HG03196 (cell line): ENCODE measurements at regions not wholly inside any gene's neighbourhood (a gene's known extent, or its start where the extent isn't known, plus 50 kb on each side); places are given as distances from the start of the nearest gene placed in this dataset.
"Not testable (repeated sequence)": the region's sequence is repeated elsewhere in the genome, so short reads cannot be mapped to it uniquely, and the experiment has no call there.

ENCODE experiments used
- ATAC-seq: cut with Tn5 transposase; IDR thresholded peaks from one replicate; pipeline ENCODE4 v1.9.1; 2021; ENCODE audit not compliant: unreplicated experiment

DNA sequence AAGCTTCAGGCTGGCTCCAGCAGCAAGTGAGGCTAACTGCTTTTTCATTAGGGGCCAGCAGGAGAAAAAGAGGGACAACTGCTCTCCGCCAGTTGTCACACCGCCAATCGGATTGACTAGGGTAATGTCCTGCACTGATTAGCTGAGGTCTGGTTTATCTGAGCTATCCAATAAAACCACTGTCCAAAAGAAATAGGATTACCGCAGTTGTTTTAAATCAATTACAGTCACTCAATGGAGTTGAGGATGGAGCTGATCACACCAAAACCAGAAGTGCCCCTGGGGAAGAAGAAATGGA lies 351.4 kb upstream of the NPVF start:
- ATAC-seq: no peak

DNA sequence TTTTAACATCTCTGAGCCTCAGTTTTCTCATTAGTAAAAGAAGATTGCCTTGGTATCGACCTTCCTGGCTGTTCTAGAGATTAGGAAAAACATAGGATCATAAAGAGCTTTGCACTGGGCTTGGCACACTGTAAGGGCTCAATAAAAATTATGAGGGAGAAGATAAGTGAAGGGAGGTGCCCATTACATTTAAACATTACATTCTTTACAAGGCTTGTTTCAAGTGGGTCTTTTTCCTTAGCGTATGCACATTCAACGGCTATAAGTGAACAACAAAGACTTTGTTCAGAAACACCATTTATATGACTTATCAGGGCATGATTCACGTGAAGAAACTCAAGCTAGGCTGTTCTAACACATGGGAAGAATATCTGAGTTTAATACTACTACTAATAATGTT lies 351.9 kb upstream of the NPVF start:
- ATAC-seq: no peak

DNA sequence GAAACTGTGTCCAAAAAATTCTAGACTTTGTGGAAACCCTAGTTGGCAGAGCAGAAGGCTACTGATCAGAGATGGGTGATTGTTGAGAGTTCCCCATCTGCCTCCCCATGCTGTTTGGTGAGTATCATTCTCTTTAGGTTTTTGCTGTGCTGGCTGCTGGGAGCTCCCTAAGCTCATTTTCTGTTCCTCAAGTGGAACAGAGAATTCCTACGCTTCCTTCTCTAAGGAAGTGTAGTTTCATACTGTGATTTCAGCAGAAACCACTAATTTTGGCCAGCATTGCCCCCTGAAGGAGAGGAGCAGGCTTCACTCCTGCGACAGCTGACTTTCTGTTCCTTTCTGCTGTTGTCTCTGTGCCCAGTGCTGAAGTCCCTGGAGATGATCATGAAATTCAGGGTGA lies 355.3 kb upstream of the NPVF start:
- no peak for ATAC-seq

DNA sequence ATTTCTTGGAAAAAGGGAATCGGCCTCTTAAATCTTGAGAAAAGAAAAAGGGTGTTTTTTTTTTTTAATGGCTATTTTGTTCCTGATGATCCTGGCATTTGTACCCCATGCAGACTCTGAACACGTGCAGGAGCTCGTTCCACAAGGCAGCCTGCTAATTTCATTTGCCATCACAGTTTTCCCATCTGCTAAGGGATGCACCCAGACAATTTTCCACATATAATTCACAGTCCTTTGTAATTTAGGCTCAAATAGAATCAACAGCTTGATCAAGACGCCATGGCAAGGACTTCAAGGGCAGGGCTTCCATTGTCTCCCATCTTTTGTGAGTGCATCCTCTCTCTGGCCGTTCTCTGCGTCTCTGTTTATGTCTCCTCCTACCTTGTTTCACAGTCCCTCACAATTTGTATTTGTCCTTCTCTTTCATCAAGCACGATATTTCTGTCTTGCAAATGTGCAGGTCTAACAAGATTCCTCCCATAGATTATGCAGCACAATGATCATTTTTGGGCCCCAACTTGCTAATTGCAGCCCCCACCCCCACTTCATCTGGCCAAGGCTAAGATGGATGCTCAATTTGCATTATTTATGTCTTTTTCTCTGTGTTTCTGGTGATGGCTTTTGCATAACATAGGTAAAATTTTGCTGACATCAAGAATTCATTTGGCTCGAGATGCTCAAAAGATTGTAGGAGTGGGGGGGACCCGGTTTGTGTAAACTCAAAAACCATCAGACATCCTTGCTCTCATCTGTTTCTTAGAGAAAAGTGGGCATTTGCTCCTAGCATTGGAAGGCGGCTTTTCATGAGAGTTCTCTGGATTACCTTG lies 356.0 kb upstream of the NPVF start:
- ATAC-seq: no peak

DNA sequence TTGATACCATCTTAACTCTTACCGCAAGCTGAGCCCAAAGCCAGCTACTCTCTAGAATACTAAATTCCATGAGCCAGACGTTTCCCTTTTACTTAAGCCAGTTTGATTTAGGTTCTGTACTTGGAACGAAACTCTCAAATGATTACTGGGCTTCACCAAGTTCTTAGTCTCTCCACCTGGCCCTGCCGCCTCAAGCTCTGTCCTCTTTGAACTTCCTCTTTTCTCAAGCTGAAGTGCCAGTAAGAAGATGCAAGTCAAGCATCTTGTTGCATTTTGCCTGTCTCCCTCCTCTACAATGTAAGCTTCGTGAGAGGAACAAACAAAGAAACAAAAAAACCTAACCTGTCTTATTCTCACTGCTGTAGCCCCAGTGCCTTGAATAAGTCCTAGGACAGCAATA lies 358.2 kb upstream of the NPVF start:
- ATAC-seq: no peak

DNA sequence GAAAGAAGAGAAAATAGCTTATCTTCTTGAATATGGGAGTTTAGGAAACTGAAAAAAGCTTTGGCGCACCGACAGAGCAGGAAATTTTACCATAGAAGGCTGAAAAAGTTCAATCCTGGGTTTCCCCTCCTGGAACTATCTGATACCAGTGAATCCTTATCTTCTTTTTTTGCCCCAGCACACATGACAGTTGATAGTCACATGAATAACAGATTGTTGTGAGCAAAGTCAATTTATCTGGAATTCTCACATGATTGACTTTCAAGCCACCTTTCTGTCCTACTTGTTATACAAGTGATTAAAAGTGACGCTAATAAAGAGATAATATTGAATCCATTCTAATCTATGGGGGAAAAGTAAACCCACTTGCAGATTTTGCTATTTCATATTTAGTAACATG lies 365.8 kb upstream of the NPVF start:
- no peak for ATAC-seq

DNA sequence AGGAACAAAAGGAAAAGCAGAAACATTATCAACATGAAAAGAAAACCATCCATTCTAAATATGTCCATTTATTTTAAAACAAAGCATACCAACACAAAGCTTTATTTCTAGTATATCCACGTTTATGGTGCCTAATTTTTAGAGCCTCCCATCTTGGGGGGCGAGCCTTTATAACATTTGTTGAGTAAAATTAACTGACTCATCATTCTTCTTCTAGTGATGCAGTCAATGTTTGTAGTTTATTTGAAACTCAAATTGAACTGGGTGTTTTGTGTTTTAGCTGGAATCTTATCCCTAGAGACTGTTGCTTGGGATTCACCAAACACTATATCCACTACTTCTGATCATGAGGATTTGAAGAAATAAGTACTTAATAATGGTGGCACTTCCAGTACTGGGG lies 366.4 kb upstream of the NPVF start:
- ATAC-seq: no peak

DNA sequence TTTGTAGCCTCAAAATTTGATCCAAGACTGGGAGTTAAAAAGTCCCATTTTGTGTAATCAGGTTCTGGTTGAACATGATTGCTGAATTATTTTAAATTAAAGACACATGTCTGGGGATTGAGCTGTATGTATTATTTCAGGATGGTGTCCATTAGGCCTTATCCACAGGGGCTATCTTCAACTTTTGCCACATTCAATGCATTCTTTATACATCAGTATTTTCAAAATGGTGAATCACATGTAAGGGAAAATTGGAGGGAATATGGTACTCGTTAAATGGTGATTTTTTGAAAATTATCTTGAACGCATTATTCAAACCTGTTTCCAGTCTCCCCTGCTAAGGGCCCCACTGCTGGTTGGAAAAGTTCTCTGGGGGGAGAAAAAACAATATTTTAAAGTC lies 367.7 kb upstream of the NPVF start:
- no peak for ATAC-seq

DNA sequence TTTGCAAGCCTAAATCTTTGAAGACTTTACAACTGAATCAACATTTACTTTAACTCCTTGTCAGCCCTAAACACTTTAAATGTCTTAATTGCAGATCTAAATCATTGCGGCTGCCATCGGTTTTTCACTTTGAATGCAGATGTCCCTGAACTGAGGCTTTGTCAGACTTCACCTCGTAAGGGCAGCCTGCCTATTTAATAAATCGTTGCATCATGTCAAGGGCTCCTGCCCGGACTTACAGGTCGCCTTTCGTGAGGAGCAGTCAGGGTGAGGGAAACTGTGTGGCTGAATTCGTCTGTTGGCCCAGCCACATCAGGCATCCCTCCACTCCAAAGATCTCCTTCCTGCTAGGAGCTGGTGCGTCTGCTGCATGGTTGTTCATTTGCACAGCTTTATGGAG lies 368.2 kb upstream of the NPVF start:
- no peak for ATAC-seq

DNA sequence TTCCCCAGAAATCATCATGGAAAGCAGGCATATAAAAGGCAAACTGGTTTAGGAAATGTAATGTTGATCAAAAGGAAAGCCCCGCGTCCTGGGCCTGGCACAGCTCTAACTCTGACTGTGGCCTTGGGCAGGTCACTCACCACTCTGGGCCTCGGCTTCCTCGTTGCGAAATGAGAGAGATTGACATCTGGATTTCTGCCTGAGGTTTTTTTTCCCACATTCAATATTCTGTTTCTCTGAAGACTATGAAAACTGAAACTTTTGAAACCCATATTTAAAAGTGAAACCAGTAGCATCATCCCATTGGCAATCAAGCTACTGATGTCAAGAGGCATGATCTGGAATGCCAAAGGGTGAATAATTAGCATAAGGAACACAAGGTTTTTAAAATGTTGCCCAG lies 369.7 kb upstream of the NPVF start:
- ATAC-seq: no peak

DNA sequence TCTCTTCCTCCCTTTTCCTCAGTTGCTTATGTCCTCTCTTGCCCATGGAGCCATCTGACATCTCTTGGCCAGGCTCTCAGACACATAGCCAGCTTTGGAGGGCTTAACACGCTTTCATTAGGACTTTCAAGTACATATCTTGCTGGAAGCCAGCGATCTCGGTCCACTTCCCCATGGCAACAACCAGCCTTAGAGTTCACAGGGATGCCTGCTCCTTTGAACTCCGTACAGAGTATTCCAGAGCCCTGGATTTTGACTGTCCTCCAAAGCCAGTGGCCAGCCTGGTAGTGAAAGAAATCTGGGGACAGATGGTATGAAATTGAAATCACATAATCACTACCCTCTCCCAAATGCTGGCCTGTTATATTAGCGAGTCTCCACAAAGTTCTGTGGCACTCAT lies 370.5 kb upstream of the NPVF start:
- ATAC-seq: no peak

DNA sequence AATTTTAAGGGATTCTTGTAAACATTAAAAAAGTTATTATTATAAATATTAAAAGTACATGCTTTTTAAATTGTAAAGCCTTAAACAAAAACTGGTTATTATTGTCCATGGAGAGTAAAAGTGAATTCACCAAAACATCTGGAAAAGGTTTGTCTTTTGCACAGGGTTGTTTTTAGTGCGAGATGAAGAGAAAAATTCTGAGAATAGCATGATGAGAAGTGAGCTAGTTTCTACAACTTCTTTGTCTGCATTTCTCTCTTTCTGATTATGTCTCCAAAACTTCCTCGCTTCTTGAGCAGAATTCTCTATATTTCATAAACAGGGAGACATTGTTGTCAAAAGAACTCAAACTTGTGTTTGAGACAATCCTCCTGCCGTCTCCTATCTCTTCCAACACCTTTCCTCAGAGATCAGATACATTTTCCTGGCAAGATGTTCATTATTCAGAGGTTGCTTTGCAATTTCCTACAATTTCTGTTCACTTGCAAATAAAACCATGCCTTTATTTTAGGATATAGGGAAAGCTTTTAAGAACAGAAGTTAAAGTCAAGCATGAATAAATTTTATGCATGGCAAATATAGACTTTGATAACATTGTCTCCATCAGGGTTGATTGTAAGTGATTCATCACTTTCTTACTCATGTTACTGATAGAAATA lies 372.1 kb upstream of the NPVF start:
- no peak for ATAC-seq

DNA sequence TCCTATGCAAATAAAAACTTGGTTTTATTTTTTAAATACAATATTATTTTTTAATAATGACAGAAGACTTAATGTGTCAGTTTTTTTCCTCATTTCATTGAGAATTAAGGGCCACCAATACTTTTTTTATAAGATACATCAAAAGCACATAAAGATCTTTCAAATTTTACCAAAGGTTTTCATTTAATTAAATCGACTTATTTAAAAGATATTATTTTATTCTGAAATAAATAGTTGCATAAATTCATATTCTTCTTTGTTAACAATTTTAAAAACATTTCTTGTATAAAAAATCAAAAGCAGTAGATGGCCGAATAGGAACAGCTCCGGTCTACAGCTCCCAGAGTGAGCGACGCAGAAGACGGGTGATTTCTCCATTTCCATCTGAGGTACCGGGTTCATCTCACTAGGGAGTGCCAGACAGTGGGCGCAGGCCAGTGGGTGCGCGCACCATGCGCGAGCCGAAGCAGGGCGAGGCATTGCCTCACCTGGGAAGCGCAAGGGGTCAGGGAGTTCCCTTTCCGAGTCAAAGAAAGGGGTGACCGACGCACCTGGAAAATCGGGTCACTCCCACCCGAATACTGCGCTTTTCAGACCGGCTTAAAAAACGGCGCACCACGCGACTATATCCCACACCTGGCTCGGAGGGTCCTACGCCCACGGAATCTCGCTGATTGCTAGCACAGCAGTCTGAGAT lies 374.6 kb upstream of the NPVF start:
- ATAC-seq: not testable (repeated sequence)

DNA sequence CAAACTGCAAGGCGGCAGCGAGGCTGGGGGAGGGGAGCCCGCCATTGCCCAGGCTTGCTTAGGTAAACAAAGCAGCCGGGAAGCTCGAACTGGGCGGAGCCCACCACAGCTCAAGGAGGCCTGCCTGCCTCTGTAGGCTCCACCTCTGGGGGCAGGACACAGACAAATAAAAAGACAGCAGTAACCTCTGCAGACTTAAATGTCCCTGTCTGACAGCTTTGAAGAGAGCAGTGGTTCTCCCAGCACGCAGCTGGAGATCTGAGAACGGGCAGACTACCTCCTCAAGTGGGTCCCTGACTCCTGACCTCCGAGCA lies 375.1 kb upstream of the NPVF start:
- ATAC-seq: not testable (repeated sequence)

DNA sequence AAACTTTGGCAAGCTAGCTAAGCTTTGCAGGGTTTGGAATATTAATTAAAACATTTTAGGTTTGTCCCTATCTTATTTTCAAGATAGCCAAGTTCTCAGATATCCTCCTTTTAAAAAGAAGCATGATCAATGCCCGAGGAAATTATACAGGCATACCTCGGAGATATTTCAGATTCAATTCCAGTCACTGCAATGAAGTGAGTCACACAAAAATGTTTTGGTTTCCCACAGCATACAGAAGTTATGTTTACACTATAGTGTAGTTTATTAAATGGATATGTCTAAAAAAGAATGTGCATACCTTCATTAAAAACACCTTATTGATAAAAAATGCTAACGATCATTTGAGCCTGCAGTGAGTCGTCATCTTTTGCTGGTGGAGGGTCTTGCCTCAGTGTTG lies 382.9 kb upstream of the NPVF start:
- ATAC-seq: no peak

DNA sequence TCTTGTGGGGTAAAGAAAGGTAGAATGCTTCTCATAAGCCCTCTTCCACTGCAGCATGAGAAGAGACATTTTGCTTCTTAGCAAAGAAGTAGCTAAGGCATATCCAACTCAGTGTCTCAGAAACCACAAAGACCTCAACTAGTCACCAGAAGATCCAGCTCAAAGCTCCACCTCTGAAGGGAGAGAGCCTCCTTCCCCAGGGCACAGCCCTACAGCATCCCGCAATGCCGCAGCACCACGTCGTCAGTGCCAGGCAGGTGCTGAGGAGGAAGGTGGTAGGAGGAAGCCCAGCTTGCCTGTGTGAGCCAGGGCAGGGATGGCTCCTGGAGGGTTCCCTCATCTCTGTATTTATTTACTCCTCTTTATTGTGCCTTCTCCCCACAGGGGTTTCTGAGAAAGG lies 385.6 kb upstream of the NPVF start:
- no peak for ATAC-seq

DNA sequence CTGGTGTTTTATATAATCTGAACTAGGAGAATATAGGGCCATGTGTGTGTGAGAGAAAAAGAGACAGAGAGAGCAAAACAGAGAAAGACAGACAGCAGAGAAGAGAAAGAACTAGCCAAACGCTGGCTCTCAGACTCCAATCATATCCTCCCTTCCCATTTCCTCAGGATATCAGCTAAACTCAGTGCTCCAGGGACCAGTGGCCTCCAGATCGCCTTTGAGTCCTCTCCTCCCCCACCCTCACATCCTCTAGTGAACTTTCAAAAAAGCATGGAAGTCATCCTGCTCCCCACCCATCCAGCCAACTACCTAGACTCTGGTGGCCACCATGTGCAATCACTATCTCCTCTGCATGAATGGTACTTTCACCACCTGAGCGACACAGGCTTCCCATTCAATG lies 386.1 kb upstream of the NPVF start:
- ATAC-seq: no peak

DNA sequence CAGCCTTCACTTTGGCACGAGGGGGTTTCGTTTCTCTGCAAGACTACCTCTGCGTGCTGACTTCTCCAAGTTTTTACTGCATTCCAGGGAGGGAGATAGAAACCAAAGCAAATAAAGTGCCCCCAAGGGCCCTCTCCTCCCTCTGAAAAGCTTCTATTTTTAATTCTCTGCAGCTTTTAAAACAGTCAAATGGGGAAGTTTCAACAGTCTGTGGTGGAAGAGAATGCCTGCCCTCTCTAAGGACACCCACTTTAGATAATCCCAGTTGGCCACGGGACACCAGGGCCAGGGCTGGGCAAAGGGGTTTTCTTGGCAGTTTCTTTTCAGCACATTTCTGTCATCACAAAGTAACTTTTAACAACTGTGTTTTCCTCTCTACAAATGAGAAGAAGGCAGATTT lies 386.7 kb upstream of the NPVF start:
- no peak for ATAC-seq

DNA sequence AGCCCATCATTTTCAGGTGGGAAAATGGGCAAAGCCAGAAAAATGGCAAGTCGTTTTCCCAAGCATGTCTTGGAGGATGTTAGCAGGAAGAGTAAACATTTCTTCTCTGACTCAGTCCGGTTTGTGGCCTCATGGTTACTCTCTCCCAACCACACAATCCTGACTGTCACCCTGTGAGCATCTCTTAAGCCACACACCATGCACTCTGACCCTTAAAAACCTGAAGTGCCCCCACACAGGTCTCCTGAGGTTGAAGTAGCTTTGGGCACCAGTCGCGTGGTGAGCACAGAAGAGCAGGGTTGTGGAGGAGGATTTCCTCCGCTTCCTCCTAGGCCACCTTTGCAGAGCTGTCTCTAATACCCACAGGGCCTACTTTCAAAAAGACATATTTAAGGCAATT lies 387.3 kb upstream of the NPVF start:
- no peak for ATAC-seq

DNA sequence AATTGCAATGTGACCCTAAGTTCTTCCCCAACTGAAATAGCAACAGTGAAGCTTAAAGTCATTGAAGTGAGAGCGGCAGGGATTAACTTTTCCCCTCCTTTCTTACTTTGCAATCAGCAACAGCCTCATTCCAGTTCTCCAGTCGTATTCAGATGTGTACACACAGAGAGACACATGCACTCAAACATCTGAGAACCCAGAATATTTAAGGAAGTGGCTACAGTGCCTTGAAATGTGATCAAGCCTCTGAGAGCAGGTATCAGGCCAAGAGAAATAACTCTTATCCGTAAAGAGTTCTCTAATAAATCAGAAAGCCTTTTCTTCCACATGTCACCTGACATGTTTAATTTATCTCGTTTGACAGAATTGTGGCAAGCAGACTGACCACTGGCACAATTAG lies 388.9 kb upstream of the NPVF start:
- no peak for ATAC-seq

DNA sequence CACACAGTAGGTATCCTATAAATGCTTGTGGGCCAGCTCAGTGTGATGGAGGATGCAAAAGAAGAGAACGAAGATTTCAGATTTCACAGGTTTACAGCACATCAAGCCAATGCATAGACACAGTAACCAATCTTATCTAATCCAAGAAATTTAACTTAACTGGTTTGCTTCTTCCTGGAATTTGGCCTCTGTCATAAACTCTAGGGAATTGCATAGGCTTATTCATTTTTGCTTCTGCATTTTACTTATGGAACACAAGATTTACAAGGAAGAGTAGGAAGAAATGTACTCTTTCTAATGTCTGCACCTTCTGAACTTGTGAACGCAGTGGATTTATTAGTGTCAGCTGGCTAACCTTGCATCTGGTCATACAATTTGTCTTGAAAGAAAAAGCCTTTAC lies 389.4 kb upstream of the NPVF start:
- no peak for ATAC-seq

DNA sequence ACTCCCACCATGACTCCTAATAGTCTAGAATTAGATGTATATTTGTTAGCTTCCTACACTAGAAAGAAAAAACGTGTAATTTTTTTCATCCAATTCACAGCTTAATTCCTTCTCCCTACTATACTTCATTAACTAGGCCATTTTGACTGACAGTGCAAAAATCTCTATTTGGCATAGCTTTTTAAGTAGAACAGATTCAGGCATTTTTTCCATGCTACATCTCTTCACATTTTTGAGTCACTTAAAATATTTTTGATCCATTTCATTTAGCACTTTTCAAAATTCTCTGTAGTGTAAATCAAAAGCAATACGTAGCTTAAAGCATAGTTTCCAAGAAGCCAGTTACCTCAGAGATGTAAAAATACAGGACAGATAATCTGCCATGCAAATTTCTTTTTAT lies 391.1 kb upstream of the NPVF start:
- no peak for ATAC-seq
